Activated gamma-delta T cell (primary cell): ENCODE measurements at regions not wholly inside any gene's neighbourhood (a gene's known extent, or its start where the extent isn't known, plus 50 kb on each side); places are given as distances from the start of the nearest gene placed in this dataset.

Experiments
- DNase-seq: peaks from one replicate; lab custom pipeline; 2025; lab: John Stamatoyannopoulos, UW

DNA sequence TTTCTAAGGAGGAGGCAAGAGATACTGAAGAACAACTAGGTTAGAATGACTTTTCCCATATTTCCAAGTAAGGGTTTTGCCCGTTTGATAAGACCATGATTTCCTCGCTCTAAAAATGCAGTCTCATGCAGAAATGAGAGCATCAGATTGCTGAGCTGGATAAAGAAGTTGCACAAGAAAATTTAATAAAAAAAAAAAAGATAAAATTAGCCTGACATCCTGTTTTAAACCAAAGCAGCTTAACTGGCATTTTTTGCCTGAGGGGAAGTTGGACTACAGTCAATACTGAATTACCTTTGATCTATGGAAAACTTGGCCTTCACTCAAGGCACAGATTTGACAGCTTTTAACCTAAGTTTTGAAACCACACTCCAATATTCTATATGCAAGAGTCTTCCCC, 208.4 kb downstream of the GASK1B start:
- DNase-seq = no peak

DNA sequence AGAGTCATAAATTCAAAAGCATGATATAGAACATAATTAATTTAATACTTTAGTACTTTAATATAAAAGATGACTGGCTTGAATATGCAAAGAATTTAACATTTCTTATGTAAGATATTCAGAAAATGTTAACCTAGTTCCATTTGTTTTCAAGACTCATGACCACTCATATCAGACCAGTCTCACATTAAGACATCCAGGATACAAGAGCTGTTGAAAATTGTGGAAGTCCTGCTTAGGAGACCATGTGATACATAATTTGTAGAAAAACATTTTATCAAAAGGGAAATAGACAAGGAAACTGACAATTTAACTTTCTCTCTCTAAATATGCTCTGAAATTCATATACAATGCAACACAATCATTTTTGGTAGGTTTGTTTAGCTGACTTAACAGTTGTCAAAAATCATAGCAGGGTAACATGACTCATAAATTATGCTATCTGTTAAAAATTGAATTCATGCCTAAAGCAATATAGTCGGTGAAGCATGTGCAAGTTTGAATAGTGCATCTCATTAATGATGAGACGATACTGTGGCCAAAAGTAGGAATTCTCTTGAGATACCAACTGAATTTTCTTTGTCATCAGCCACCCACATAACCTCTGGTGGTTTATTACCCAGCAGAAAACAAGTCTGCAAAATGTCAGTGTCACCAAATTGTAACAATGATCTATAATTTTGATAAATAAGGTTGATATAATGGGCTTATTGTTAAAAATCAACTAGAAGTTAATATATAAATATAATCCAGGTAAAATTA, 211.4 kb downstream of the GASK1B start:
- no peak for DNase-seq

DNA sequence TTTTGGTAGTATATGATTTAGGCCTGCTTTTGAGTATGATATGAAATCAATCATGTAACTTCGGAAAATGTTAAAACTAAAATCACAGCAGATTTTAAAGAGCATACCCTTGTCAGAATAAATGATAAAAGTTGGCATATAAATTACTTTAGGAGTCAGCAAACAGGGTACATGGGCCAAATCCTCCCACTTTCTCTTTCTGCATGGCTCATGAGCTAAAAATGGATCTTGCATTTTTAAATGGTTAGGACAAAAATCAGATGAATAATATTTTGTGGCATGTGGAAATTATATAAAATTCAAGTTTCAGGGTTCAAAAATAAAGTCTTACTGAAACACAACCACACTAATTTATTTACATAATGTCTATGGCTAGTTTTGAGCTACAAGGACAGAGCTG, 214.9 kb downstream of the GASK1B start:
- DNase-seq = no peak

DNA sequence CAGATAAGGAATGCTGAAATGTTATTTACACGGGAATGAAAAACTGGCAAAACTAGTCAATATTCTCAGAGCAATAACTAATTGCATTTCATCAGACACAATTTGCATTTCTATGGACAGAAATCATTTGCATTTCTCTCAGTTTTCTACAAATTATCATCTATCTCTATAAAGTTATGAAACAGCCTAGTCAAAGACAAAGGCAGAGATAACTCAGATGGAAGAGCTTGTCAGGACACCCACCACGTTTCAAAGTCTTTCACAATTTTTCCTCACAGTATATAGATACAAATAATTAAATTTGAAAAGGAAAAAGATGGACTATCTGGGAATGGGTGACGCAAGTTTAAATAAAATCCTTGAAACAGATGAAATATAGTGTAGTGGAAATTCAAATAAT, 230.8 kb downstream of the GASK1B start:
- DNase-seq = no peak

DNA sequence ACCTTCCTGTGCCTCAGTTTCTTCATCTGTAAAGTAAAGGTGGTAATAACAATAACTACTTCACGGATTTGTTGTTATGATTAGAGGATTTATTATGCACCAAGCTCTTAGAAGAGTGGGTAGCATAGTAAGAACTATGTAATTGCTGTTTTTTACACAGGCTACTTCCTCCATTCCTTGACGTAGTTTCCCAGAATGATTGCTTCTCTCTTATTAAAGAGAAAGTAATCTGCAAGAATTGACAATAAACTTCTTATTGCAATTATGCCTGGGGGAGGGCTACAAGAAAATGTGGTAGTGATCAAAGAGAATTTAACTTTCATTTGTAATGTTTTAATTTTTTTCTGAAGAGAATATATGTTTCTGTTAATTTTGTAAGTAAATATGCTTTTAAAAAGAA, 238.7 kb downstream of the GASK1B start:
- DNase-seq = no peak

DNA sequence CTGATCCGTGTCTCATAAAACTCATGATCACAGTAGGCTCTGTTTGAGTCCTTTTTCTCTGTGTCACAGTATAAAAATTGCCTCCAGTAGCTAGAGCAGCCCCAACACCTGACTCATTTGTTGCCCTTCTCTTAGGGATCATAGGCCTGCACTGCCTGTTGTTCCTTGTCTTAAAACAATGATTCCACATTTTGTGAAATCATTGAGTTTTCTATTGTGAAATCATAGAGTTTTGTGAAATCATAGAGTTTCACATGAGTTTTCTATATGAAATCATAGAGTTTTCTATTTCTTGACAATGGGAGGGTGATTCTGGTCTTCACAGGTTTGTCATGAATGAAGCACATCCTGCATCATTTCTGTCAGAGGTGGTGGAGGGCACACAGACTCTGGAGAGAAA, 239.9 kb downstream of the GASK1B start:
- DNase-seq = no peak

DNA sequence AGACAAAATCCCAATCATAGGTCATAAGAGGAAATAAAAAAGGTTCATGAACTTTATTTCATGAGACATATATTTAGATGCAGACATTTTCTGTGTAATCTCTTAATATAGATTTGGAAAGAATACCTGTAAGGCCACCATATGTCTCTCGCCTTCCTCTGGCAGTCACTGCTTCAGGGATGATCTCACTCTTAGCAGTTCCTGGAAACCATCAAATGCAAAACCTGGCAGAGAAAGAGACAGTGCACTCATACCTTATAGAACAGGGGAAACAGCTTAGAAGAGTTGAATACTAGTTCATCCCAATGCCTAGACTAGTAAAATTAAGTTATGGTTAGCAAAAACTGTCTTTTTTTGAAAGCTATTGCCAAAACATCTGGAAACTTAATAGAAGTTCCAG, 243.3 kb downstream of the GASK1B start:
- no peak for DNase-seq

DNA sequence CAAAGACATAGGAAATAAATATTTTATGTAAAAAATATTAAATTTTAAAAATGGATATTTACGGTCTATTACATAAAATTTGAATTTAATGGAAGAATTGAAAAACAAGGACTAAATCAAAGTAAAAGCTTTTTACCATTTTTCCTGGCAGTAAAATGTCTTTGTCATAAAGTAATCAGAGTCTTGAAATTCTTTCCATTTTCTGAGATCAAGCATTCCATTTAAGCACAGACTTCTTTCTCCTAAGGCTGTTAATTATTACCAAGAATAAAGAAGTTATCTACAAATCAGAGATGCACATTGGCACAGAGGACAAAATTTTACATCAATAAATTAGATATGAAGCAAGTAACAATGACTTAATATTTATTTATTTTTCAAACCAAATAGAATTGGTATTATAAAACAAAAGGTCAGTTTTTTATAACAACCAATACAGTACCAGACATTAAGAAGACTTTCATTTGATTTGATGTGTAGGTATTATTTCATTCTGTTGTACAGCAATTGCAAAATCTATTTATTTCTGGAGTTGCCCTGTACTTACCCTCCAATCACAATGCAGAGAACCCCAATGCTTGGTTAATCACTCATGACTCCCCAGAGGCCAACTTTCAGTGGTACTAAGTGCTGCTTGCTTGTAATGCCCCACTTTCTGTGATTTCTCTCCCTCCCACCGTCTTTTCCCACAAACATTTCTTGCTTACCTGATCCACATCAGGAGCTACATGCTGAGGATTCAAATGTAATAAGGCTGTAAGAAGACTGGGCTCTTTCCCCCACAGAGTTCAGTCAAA, 254.6 kb downstream of the GASK1B start:
- no peak for DNase-seq

DNA sequence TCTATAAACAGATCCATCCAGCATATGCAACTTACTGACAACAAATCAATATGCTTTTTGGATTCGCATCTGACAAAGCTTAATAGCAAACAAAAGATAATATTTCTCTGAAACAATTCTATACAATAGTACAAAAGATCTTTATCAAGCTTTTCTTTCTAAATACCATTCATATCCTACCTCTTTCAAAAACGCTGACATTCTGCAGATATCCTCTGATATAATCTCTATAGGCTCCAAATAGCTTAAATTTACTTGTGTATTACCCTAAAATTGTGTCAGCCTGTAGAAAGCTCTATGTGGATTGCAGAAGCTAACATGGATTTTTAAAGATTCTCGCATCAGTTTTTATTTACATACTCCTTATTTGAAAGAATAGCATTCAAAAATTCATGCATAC, 260.6 kb downstream of the GASK1B start:
- no peak for DNase-seq

DNA sequence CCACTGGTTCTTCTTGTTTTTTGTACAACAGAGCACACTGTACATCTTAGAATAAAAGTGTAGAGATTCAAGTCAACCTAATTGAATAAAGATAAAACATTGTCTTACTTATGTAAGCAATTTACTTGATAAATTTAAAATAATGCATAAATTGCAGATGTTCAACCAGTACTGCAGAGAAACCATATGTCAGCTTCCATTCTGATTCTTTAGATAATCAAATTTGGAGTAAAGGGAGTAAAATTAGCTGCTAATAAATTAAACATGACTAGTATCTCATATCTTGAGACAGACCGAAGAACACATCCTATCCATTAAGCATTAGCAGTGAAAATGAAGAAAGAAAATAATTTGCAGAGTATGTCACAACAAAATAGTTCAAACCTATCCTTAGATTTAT, 261.2 kb downstream of the GASK1B start:
- no peak for DNase-seq

DNA sequence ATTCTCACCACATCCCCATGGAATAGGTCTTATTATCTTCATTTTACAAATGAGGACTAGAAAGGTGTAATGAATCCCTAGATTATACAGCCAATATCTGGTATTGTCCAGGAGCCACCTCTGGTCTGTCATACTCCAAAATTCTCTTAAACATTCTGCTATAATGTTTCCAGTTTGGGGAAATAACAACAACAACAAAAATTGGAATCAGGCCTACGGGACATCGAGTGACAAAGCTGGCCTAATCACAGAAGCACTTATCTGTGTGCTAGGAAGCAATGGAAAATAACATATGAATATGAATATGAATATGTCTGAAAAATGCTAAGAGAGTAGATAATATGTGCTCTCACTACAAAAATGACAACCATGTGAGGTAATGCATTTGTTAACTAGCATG, 264.1 kb downstream of the GASK1B start:
- DNase-seq = no peak

DNA sequence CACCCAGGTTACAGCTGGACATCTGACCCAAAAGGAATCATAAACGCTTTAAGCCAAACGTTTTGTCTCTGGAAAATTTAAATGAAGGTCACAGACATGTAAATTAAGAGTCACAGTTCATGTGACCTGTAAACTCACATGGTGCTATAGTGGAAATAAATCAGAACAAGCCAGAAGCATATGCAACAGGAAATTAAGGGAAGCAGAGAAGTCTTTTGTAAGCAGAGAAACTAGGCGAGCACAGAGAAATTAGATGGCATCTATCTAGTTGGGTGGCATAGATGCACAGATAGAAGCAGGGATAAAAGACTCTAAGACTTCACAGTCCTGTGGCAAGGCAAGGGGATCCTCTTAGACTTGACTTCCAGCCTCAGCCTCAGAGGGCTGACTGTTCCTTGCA, 264.8 kb downstream of the GASK1B start:
- DNase-seq = no peak

DNA sequence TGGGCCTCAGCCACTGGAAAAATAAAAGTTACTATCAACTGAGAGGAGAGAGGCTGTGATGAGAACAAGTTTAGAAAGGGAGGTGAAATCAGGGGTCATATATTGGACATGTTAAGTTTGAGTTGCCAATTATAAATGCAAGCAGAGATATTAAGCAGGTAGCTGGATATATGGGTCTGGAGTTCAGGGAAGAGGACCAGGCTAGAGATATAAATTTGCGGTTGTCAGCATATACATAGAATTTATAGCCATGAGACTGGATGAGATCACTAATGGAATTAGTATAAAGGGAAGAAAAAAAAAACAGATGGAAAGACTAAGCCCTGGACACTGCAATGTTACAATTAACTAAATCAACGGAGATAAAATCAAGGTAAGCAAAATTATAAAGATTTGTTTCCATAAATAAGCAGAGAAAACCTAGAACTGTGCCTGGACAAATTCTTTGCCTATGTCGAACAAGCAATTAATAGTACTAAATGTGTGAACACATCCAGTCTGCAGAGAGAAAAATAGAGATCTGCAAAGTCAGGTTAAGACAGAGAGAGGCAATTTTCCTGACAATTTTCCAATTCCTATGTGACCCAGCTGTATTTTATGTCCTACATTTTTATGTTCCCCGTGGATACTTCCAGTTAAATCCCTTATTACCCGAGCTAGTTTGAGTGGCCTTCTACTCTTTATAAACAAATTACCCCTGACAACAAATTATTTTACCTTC, 265.4 kb downstream of the GASK1B start:
- no peak for DNase-seq

DNA sequence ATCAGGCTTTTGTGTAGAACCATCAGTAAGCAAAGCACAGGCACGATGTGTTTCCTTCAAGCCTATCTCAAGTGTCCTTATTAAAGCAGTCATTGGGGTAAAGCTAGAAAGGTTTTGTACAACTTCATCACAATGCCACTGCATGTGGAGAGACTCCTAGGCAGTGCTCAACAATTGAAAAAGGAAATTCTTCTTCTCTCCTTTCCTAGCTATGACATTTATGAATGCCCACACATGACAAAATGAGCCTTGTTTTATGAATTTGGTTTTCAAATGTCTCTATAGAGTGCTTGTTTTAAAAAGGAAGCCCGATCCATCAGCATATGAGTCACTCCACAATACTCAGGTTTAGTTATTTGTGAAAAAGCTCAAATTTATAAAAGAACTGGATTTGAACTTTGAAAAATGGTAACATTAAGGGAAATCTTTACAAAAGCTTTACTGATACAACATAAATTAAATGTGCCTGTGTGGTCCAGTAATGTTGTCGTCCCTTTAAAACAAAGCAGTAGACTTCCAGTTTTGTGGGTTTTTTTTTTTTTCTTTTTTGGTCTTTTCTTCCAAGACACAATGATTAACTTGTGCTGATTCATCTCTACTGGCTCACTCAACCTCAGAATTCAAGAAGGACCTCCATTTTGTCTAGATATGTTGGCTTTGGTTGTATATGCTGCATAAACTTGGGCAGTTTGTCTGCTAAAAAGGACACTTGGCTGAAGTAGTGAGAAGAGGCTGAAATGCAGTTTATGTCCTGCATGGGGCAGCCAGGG, 273.8 kb downstream of the GASK1B start:
- no peak for DNase-seq

DNA sequence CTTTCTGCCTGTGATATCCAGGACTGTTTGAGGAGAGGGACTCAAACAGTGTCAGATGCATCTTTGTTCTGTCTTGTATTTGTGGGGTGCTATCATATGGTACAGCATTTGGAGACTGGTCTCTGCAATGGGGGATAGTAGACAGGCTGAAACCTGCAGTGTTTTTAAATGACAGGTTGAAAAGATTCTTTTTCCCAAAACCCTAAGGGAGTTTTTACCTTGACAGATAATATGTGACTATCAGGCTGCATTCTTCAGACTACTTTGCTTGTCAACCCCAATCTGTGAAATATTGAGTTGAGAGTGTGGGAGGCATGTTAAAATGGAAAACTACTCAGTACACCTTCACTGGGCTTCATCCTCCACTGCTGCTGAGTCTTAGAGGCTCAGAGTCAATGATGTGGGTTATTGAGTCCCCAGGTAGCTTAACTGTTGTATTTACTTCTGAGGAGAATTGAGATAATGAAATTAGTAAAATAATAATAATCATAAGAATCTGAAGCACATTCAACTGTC, 274.9 kb downstream of the GASK1B start:
- no peak for DNase-seq

DNA sequence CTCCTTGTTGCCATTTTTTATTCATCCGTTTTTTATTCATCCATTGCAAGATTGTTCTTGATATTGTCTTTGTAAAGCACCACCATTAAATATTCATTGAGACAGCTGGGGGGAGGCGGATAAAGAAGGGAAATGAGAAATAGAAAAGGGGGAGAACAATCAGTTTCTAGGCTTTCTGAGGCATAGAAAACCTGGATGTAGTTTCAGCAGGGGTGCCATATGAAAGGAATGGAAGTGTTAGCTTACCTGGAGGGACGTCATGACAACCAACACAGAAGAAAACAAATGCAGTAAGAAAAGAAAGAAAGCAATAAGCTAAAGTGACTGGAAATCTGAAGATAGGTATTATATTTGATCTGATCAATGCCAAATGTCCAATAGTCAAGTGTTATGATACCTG, 276.1 kb downstream of the GASK1B start:
- DNase-seq = no peak

DNA sequence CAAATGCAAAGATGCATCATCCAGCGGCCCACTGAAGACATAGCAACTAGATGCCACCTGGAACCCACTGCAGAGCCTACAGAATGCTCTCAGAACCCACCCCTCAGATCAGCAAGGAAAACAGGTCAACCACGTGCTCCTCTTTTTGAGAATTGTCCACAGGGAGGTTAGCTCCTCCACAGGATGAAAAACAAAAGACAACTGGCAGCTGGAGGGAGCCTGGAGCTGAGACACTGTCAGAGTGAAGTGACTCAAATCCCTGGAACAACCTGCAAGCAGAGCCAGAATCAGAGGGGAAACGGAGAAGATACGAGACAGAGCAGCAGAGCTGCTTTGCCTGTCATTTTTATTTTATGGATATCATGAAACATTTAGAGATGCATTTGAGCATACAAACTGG, 277.6 kb downstream of the GASK1B start:
- no peak for DNase-seq

DNA sequence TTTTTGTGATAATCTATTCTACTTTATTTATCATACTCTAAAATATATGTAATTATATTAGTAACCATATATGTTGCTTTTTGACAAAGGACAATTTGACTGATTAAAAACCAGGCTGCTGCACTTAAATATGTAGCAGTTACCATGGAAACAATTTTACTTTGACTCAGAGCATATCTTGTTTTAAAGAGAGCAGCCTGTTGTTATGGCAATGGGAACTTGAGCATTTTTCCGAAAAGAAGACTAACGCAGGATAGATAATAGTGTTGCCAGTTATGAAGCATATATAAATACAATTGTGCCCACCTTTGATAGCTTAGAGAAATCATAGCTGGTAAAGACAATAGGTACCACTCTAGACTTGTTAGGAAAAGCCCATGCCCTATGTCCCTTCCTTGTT, 283.0 kb downstream of the GASK1B start:
- DNase-seq = no peak

DNA sequence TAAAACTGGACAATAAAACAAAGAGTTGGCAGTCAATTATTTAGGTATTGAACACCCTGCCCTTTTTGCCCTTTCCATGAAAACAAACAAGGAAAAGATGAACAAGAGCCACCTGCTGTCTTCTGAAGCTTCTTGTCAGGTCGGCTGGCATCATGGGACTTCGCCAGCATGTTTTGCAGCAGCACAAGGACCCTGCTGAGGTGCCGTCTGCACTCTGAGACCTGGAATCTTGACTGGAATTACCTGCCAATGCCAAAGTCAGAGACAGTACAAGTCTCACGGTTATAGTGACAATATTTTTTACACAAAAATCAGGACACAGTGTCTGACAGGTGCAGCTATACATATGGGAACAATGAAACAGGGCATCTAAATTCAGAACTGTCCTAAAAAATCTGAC, 284.5 kb downstream of the GASK1B start:
- no peak for DNase-seq

DNA sequence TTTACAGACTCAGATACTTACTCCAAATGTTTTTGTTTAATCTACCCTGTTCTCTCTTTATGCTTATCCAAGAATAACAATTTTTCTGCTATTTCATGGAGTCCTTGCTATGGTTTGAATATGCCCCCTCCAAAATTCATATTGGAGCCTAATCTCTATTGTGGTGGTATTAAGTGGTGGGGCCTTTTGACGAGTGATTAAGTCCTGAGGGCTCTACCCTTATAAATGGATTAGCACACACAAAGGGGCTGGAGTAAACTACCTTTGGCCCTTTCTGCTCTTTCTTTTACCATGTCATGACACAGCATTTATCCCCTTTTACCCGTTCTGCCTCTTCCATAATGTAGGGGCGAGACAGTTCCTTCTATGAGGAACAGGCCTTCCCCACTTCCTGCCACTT, 285.5 kb downstream of the GASK1B start:
- no peak for DNase-seq

DNA sequence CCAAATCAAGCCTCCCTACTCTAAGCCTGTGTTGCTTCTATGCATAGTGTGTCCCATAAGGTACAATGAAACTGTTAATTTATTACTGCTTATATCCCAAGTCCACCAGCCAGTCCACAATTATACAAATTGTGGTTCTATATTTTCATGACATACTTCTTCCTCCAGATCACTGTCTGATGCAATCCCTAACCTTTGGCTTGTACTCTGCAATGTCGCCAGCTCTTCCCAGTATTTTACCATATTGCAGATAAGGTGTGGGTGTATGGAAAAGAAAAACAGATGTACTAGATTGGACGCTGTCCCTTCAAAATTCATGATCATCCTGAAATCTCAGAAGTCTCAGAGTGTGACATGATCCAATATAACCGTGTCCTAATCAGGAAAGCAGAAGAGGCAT, 286.2 kb downstream of the GASK1B start:
- no peak for DNase-seq

DNA sequence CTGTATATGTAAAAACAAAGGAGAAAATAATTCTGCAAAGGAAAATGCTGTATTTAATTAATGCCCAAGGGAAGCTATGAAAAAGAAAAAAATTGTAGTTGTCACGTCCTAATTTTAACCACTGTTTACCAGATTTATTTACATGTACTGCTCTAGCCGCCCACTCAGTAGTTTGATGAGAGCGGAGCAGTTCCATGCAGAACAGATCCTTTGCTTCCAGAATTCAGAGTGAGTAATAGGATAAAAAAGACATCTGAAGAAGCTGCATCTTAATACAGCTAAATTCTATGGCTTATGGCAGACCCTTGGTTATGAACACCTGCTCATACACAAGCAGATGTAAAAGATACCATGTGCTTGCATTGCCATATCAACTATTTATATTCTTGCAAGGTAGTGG, 287.0 kb downstream of the GASK1B start:
- DNase-seq = no peak
